ENCODE measurements at regions not wholly inside any gene's neighbourhood (a gene's known extent, or its start where the extent isn't known, plus 50 kb on each side); places are given as distances from the start of the nearest gene placed in this dataset.

GRCh38 chr20:12695937-12696336 is 312.8 kb upstream of the SPTLC3 start:
- Histone ChIP-seq H3K36me3 (no peaks in the 10 kb centered on the region), H3K9me3 (no peaks in the 10 kb centered on the region), H3K27me3 (no peaks in the 10 kb centered on the region), H3K4me3 (no peak overlapping the region)
- no peak for DNase-seq

GRCh38 chr20:12698817-12699216 is 310.0 kb upstream of the SPTLC3 start:
- Histone ChIP-seq H3K9me3 (no peaks in the 10 kb centered on the region), H3K36me3 (no peaks in the 10 kb centered on the region), H3K27me3 (no peaks in the 10 kb centered on the region), H3K4me3 (no peak overlapping the region)
- DNase-seq: no peak

GRCh38 chr20:12699374-12700228 is 309.2 kb upstream of the SPTLC3 start:
- no peaks in the 10 kb centered on the region for H3K36me3 ChIP-seq
- H3K9me3 ChIP-seq: no peaks in the 10 kb centered on the region
- no peaks in the 10 kb centered on the region for H3K27me3 ChIP-seq
- H3K4me3 ChIP-seq: no peak overlapping the region
- DNase-seq: no peak

GRCh38 chr20:12700701-12701100 is 308.1 kb upstream of the SPTLC3 start:
- no peaks in the 10 kb centered on the region for H3K9me3 ChIP-seq
- no peaks in the 10 kb centered on the region for H3K36me3 ChIP-seq
- no peaks in the 10 kb centered on the region for H3K27me3 ChIP-seq
- no peak overlapping the region for H3K4me3 ChIP-seq
- no peak for DNase-seq

GRCh38 chr20:12702312-12702711 is 306.5 kb upstream of the SPTLC3 start:
- H3K4me3 ChIP-seq: no peak overlapping the region
- H3K9me3 ChIP-seq: no peaks in the 10 kb centered on the region
- no peaks in the 10 kb centered on the region for H3K36me3 ChIP-seq
- no peaks in the 10 kb centered on the region for H3K27me3 ChIP-seq
- no peak for DNase-seq

GRCh38 chr20:12715371-12715770 is 293.4 kb upstream of the SPTLC3 start:
- Histone ChIP-seq H3K4me3 (no peak overlapping the region), H3K36me3 (no peaks in the 10 kb centered on the region), H3K27me3 (no peaks in the 10 kb centered on the region), H3K9me3 (no peaks in the 10 kb centered on the region)
- DNase-seq: no peak

GRCh38 chr20:12715991-12716680 is 292.6 kb upstream of the SPTLC3 start:
- H3K36me3 ChIP-seq: no peaks in the 10 kb centered on the region
- H3K4me3 ChIP-seq: no peak overlapping the region
- no peaks in the 10 kb centered on the region for H3K9me3 ChIP-seq
- DNase-seq: no peak
- H3K27me3 ChIP-seq: no peaks in the 10 kb centered on the region

GRCh38 chr20:12717061-12717460 is 291.7 kb upstream of the SPTLC3 start:
- Histone ChIP-seq H3K36me3 (no peaks in the 10 kb centered on the region), H3K27me3 (no peaks in the 10 kb centered on the region), H3K9me3 (no peaks in the 10 kb centered on the region), H3K4me3 (no peak overlapping the region)
- DNase-seq: no peak

- DNase-seq: no peak
- no peaks in the 10 kb centered on the region for H3K9me3 ChIP-seq
- H3K4me3 ChIP-seq: no peak overlapping the region
- H3K27me3 ChIP-seq: no peaks in the 10 kb centered on the region
- H3K36me3 ChIP-seq: no peaks in the 10 kb centered on the region
Measured at GRCh38 chr20:12718619-12719018, 290.2 kb upstream of the SPTLC3 start.

- no peaks in the 10 kb centered on the region for H3K36me3 ChIP-seq
- DNase-seq: no peak
- H3K27me3 ChIP-seq: no peaks in the 10 kb centered on the region
- H3K4me3 ChIP-seq: no peak overlapping the region
- no peaks in the 10 kb centered on the region for H3K9me3 ChIP-seq
Measured at GRCh38 chr20:12721636-12722035, 287.1 kb upstream of the SPTLC3 start.

GRCh38 chr20:12722091-12722490 is 286.7 kb upstream of the SPTLC3 start:
- Histone ChIP-seq H3K27me3 (no peaks in the 10 kb centered on the region), H3K4me3 (no peak overlapping the region), H3K9me3 (no peaks in the 10 kb centered on the region), H3K36me3 (no peaks in the 10 kb centered on the region)
- DNase-seq: no peak

GRCh38 chr20:12723811-12724210 is 285.0 kb upstream of the SPTLC3 start:
- H3K36me3 ChIP-seq: no peaks in the 10 kb centered on the region
- no peak overlapping the region for H3K4me3 ChIP-seq
- H3K27me3 ChIP-seq: no peaks in the 10 kb centered on the region
- no peaks in the 10 kb centered on the region for H3K9me3 ChIP-seq
- DNase-seq: no peak

- H3K4me3 ChIP-seq: no peak overlapping the region
Measured at GRCh38 chr20:12728782-12729181, 280.0 kb upstream of the SPTLC3 start.

GRCh38 chr20:12729326-12729725 is 279.4 kb upstream of the SPTLC3 start:
- Histone ChIP-seq H3K27me3 (peaks cover 3% of the 10 kb centered on the region; the same call in 1 of the 2 replicates), H3K4me3 (no peak overlapping the region), H3K9me3 (no peaks in the 10 kb centered on the region), H3K36me3 (no peaks in the 10 kb centered on the region)
- DNase-seq: no peak

More at GRCh38 chr20:12728782-12729181, 280.0 kb upstream of the SPTLC3 start:
- no peaks in the 10 kb centered on the region for H3K36me3 ChIP-seq
- H3K9me3 ChIP-seq: no peaks in the 10 kb centered on the region
- H3K27me3 ChIP-seq: peaks cover 3% of the 10 kb centered on the region; the same call in 1 of the 2 replicates
- DNase-seq: no peak

- no peaks in the 10 kb centered on the region for H3K36me3 ChIP-seq
Measured at GRCh38 chr20:12733811-12734210, 275.0 kb upstream of the SPTLC3 start.

GRCh38 chr20:12737497-12737896 is 271.3 kb upstream of the SPTLC3 start:
- Histone ChIP-seq H3K9me3 (no peaks in the 10 kb centered on the region), H3K36me3 (no peaks in the 10 kb centered on the region), H3K4me3 (no peak overlapping the region), H3K27me3 (no peaks in the 10 kb centered on the region)
- DNase-seq: no peak

More at GRCh38 chr20:12733811-12734210, 275.0 kb upstream of the SPTLC3 start:
- Histone ChIP-seq H3K4me3 (no peak overlapping the region), H3K9me3 (no peaks in the 10 kb centered on the region), H3K27me3 (peaks cover 3% of the 10 kb centered on the region; the same call in 1 of the 2 replicates)
- DNase-seq: no peak

- Histone ChIP-seq H3K27me3 (no peaks in the 10 kb centered on the region), H3K9me3 (no peaks in the 10 kb centered on the region), H3K36me3 (no peaks in the 10 kb centered on the region), H3K4me3 (no peak overlapping the region)
- no peak for DNase-seq
Measured at GRCh38 chr20:12737900-12738299, 270.9 kb upstream of the SPTLC3 start.

GRCh38 chr20:12740647-12741046 is 268.1 kb upstream of the SPTLC3 start:
- Histone ChIP-seq H3K36me3 (no peaks in the 10 kb centered on the region), H3K4me3 (no peak overlapping the region), H3K27me3 (no peaks in the 10 kb centered on the region), H3K9me3 (no peaks in the 10 kb centered on the region)
- no peak for DNase-seq

Measured in MG63 (cell line).